NT2/D1 (cell line): ENCODE measurements at regions not wholly inside any gene's neighbourhood (a gene's known extent, or its start where the extent isn't known, plus 50 kb on each side); places are given as distances from the start of the nearest gene placed in this dataset.

Experiments
- SUZ12 ChIP-seq: IDR thresholded peaks from 2 replicates; pipeline ENCODE4 v1.6.1; 2011; ENCODE audit not compliant: insufficient read length, insufficient read depth; ENCODE audit errors: extremely low read depth
- YY1 ChIP-seq: IDR thresholded peaks from 2 replicates; pipeline ENCODE4 v1.6.1; 2011; ENCODE audit not compliant: insufficient read length, insufficient read depth

GRCh38 chr14:46571970-46572369 lies 79.6 kb downstream of the RPL10L start:
- TF ChIP-seq YY1 (no peak), SUZ12 (no peak)
